A172 (cell line): ENCODE measurements at regions not wholly inside any gene's neighbourhood (a gene's known extent, or its start where the extent isn't known, plus 50 kb on each side); places are given as distances from the start of the nearest gene placed in this dataset.

Experiments
- DNase-seq: peaks from one replicate; pipeline ENCODE4 v3.0.0-alpha.2; 2015; ENCODE audit warnings: low spot score

DNA sequence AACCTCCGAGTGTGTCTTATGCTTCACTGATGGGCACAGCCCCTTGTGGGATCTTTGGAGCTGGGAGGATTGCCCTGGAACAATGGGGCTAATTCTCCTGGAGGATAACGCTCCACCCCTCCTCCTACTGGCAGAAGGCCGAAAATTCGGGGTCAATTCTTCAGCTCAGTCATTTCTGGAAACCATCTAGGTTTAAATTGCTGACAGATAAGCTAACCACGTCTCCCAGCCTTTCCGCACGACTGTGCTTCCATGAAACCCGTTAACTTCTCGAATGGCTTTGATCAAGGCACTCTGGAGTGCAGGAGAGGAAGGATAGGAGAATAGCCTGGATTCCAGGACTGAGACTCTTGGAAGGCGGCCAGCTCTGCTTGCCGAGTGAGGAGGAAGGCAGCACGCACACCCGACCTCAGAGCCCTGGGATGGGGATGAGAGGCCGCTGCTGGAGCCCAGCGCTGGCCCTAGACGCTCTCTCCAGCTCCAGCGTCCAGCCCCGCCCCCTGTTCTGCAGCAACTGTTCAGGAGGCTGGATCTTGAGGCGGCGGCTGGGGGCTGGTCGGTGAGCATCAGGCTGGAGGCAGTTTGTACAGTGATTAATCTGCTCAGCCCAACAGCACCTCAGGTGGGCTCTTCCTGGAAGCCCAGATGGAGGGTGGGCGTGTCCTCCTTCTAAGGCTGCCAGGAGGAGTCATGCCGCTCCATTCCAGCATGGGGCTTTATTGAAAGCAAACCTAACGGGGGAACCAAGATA, 176.7 kb upstream of the NCAM1 start:
- peak; percentile 67 for DNase-seq

DNA sequence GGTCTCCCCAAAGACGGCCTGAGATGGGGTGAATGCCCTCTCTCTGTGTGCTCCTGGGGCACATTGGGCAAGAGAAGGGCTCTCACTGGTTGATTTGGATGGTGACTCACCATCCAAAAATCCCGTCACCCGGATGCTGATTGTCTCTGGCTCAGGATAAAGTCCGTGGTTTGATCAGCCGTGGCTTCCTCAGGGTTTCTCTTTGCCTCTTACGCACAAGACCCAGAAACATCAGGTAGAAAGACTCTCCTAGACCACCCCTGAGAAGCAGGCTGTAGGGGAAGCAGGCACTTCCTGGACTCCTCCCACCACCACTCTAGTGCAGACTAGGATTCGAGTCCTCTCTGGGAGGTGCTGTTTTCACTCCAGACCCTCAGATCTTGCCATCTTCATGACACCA, 176.1 kb upstream of the NCAM1 start:
- DNase-seq, result peak; percentile 74

DNA sequence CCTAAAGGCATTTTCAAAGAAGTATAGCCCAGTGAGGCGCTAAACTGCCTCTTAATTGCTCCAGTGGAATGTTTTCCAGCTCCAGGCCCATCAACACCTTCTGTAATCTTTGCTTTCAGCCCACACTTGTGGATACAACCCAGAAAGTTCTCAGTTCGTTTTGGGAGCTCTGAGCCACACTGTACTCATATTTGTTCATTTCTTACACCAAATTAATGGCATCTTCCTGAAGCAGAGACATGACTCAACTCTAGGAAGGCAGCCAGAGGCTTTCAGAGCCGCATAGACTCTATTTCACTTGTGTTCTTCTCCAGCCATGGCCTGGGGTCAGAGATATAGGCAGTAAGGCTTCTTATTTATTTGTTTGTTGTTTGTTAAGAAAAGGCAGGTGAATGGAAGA, 175.5 kb upstream of the NCAM1 start:
- peak; percentile 44 for DNase-seq

DNA sequence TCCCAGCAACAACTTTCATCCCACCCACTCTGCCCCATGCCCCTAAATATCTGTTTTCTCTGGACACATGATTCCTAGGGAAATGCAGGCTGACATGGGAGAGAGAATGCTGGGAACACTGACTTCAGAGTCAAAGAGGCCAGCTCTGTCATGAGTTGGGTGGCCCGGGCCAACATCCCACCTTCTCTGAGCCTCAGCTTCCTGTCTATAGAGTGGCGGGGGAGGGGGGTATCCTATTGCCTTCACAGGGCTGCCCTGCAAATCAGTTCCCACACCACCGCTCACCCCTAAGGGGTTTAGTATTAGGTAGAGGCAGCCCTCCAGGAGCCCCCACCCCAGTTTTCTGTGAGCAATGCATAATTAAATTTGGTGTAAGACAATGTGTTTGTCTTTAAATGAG, 175.0 kb upstream of the NCAM1 start:
- no peak for DNase-seq

DNA sequence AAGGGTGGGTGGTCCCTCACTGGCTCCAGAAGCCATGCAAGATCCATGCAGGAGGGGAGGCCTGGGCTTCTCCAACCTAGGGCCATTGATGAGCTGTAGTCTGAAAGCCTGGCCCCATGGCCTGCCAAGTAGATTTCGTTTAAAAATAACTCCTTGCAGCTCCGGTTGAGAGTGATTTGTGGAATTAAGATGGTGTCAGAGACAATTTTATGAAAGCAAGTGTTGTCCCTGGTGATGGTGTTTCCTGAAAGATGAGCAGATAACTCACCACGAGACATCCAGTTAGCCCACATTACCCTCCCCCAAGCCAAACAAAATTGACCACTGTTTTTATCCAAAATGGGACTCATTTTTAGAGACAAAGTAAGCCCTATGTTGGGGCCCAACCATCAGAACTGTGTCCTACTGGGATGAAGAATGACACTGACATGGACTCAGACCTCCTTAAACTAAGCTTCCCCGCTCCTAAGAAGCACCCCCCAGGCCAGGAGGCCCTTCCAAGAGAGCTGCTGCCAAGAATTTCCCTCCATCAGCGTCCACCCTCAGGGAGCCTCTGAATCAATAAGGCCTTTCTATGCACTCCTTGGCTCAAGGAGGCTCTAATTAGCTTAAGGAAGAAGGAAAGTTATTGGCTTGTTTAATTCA, 174.2 kb upstream of the NCAM1 start:
- DNase-seq, result no peak

DNA sequence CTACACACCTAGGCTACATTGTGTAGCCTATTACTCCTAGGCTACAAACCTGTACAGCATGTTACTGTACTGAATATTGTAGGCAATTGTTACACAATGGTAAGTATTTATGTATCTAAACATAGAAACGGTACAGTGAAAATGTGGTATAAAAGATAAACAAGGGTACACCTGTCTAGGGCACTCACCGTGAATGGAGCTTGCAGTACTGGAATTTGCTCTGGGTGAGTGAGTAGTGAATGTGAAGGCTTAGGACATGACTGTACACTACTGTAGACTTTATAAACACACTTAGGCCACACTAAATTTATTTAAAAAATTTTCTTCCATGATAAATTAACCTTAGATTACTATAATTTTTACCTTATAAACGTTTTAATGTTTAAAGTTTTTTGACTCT, 171.7 kb upstream of the NCAM1 start:
- no peak for DNase-seq

DNA sequence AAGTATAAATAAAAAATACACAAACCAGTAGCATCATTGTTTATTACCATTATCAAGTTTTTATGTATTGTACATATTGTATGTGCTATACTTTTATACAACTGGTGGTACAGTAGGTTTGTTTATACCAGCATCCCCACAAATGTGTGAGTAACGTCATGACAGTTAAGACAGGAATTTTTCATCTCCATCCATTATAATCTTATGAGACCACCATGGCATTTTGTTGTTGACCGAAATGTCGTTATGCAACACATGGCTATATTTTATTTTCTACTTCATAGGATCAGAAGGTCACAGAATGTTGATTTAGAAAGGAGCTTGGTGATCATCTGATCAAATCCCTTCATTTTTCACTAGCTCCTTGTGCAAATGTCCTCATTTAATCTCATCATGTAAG, 170.9 kb upstream of the NCAM1 start:
- DNase-seq, result no peak

DNA sequence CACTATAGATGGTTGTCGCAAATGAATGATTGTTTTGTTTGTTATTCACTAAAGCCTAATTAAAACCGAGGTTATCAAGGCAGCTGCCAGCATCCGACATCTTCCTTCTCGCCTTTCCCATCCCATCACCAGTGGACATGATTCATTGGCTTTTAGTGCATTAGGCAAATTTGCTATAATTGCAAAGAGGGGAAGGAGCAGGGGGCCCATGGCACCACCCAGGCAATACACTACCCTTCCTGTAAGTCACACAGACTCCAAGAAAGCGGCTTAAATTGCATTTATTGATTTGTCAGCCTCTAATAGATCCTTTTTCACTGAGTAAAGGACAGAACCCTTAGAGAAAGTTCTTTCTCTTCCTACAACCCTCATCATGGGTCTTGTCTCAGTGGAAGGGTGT, 169.2 kb upstream of the NCAM1 start:
- no peak for DNase-seq

DNA sequence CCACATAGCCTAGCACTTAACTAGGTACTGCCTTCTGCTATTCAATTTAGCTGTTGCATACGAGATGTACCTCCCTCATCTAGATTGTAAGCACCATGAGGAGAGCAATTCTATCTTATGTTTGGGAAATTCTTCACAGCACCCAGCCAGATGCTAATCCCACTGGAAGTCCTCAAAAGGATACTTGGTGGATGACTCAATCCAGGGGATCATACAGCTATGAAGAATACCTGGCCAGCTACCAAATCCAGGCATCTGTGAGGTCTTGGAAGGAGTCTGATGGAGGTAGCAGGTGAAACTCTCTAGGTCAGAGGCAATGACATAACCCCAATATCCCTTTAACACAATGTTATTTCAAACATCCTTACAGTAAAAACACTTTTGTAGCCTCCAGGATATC, 167.8 kb upstream of the NCAM1 start:
- no peak for DNase-seq

DNA sequence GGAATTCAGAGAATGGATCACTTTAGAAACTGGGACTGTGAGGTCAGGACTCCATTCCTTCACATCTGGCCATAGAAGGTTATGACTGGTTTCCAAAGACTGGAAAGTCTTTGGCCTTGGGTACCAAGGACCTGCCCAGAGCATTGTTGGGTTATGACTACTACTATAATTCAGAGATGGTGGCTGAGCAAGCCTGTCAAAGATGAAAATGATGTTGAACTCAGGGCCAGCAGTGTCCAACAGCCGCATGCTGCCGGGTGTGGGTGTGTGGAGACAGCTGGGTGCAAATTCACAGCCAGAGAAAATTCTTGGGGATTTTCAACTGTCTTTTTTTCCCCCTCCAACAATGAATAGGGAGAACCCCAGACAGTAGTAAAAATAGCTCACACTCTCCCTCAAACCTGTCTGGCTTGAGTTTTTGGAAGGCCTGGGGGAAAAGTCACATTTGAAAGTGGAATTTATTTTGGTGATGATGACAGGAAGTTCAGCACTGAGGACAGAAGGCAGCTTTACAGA, 166.8 kb upstream of the NCAM1 start:
- DNase-seq, result peak; percentile 30

DNA sequence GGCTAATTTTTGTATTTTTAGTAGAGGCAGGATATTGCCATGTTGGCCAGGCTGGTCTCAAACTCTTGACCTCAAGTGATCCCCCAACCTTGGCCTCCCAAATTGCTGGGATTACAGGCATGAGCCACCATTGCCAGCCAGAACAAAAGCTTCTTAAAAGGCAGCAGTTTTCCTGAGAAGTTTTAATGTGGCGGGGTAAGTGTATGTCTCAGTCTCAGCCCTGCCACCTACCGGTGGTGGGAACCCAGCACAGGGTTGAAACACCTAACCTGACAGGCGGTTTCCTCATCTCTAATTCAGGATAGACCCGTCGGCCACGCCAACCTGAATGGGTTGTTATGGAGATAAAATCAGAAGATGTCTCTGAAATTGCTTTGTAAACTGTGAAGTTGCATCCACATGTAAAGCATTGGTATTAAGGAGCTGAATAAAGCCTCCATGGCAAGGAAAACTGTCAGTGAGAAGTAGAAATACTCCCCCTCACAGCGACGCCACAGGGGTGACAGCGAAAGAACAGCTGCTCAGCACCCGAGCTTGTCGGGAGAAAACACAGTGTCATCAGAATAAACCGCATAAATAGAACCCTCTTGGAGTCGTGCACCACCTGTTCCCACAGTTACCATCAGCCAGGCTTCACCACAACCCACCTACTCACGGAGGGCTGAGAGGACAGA, 165.9 kb upstream of the NCAM1 start:
- peak; percentile 55 for DNase-seq

DNA sequence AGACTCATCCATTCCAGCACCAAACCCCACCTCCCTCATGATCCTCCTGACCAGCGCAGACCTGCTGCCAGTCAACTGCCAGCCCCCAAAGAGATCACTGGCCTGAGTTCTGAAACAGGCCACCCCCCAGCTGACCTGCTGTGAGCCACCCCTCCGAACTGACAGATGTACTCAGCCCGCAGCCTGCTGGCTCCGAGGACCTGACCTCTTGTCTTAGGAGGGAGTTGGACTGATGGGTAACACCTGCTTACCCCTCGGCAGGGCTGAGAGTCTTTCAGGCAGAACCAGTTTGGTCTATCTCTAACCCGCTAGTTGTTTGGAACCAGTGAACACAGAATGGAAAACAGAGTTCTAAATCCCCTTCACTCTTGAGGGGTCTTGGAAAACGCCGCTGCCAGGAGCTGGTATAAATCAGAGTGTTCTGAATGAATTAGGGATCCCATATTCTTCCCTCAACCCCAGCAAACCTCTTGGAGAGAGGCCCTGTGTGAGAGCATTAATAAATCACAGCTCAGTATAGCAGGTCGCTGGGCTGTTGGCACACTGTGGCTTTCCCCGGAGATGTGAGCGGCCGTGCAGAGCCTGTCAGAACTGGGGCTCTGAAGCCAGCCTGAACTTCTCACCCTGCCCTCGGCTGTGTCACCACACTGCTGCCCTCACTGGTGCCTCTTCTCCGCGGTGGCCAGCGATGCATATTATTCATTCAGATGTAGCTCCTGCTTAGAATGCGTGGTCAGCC, 165.1 kb upstream of the NCAM1 start:
- peak; percentile 19 for DNase-seq

DNA sequence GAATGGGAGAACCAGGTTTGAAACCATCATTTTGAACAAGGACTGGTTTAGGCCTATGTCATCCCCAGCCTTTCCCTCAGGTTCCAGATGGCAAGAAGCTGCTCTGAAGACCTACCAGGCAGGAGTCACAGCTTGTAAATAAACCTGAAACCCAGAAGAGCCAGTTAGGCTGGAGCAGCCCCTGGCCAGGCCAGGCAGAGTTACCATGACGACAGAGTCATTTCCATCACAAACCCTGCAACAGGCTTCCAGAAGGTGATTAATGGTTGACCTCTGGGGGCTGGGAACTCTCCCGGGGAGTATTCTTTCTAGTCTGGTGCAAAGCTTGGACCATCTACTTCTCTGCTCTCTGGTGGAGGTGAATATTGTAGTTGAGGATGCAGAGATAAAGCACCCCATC, 164.1 kb upstream of the NCAM1 start:
- no peak for DNase-seq

DNA sequence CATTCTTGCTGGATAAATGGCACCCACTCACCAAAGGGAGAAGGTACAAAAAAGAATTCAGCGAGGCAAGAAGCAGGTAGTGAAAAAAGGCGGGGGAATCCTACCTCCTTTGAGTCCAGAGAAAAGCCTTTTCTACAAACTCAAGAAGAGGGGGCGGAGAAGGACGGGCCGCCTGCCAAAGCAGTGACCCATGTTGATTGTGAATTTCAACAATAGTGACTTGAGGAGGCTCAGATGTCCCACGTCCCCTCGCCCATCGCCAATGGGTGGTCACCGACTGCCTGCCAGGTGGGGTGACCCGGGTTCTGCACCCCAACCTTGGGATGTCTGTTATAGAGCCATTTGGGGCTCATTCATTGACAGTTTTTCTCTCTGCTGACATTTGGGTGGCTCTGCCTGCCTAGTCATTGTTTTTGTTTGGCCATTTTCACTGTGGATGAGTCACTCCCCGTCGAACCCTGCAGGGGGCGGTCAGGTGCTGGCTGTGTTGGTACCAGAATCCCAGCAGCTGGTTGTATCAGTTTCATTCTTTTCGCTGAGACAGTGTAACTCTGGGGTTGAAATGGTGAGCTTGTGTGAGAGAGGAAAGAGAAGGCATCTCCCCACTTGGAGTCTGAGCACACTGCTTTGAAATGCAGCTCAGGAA, 163.4 kb upstream of the NCAM1 start:
- peak; percentile 46 for DNase-seq

DNA sequence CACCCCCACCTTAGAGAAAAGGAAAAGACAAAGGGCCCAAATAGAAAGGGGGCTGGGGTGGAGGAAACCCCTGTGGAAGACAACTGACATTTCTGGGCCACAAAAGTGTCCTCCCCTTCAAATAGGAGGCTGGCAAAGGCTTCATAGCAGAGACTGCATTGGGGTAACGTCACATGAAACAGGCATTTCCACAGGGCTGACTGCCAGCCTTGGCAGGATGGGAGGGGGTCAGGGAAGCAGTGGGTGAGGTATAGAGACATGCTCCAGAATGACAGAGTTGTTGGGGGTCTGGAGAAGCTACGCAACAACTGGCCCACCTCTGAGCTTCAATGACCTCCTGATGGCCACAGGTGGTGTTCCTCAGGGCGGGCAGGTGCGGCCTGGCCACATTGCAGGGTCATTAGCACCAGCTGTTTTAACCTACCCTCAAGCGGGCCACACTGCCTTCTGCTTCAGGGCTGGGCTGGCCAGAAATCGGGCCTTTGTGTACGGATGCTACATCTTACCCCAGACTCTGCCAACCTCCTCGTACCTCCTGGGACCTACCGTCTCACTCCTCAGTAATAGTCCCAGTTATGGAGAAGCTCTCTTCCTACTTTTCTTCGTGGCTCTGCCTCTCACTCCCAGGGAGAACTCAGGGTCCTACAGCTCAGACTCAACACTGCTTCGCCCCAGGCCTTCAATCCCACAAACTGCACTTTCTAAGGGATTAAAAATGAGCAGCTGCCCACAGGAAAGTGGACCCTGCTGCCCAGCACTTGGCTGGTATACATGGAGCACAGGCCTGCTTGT, 160.0 kb upstream of the NCAM1 start:
- DNase-seq, result no peak

DNA sequence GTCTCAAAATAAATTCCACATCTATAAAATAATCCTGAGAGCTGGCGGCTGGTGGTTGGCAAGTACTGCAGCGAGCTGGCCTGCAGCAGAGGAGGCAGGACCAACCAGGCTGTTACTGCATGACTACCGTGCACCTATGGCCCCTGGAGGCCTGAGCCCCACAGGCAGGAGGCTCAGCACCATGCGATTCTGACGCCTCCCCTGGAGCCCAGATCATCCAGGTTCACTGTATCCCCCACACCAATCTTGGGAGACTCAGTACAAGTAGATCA, 159.5 kb upstream of the NCAM1 start:
- DNase-seq, result no peak

DNA sequence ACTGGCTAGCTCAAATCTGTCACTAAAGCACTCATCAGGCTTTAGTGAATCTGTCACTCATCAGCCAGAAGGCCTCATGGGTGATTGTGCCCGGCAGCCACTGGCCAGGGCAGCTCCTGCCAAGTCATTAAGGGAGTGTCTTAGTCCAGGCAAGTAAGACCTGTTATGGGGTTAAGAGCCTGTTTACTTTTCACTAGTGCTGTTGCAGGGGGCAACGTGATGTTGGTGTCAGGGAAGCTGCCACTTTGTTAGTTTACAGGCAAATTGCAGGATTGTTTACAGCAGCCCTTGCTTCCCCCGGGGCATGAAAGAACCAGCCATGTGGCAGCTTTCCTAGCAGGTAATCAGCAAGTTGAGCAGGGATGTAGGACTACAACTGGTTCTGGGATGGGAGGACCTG, 155.6 kb upstream of the NCAM1 start:
- DNase-seq, result no peak

DNA sequence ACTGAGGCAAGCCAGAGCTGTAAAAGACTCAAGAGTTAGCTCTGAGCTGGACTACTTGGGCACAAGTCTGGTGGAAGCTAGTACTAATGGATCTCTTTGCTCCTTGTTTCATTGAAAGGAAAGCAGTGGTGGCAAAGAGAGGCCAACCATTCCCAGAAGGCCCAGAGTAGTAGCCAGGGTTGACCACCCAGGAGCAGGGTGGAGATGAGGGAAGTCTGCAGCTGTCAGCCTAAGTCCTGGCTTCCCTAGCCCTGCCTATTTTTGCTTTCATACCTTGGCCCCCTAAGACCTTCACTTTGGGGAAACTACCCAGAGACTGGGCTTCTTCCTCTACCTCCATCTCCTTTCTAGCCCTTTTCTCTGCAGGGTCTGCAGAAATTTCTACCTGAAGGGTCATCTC, 155.0 kb upstream of the NCAM1 start:
- no peak for DNase-seq

DNA sequence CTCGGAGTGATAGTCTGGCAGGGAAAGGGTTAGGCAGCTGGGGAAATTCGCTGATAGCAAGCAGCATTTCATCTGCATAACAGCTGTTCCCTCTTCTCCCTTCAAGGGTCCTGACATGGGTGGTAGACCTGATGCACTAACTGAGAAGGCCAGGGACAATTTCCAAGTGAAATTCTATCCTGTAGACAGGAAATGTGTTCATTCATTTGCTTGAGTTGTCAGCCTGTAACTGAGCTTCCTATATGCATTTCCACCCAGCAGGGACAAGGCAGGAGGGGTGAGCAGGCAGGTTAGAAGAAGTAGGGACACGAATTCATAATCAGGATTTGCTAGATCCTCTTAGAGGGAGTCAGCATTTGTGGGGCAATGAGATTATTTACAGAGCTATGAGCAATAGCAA, 154.3 kb upstream of the NCAM1 start:
- no peak for DNase-seq

DNA sequence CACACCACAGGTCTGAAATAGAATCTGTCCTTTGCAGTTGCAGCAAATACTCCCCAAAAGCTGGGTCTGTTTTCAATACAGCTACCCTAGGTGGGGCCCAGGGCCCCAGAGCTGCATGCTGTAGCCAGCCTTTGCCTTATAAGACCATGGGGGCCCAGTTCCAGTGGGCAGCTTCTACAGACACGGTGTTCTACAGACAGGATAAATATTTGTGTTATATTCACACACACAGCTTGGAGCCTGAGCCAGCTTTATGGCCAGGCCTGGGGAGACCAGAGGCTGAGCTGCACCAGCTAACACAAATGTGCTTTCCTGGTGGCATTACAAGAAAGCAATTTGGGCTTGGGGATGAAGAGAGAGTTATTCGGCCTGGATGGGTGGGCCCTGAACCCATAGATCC, 151.8 kb upstream of the NCAM1 start:
- DNase-seq, result no peak

DNA sequence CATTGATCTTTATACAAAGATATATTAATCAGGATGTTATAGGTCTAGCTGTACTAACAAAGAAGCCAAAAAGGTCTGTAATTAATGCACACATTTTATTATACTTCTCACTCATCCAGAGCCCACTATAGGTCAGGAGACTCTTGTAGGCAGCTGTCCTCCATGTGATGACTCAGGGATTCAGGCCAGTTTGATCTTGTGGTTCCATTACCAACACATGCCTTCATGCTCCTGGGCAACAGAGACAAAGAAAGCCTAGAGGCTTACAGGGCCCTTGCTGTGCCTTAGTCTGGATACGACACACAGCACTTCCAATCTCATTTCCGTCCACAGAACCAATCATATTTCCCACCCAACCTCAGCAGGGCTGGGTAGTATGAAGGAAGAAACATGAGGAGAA, 150.3 kb upstream of the NCAM1 start:
- no peak for DNase-seq
